ENCODE measurements at regions not wholly inside any gene's neighbourhood (a gene's known extent, or its start where the extent isn't known, plus 50 kb on each side); places are given as distances from the start of the nearest gene placed in this dataset.
"Not testable (repeated sequence)": the region's sequence is repeated elsewhere in the genome, so short reads cannot be mapped to it uniquely, and the experiment has no call there.

DNA sequence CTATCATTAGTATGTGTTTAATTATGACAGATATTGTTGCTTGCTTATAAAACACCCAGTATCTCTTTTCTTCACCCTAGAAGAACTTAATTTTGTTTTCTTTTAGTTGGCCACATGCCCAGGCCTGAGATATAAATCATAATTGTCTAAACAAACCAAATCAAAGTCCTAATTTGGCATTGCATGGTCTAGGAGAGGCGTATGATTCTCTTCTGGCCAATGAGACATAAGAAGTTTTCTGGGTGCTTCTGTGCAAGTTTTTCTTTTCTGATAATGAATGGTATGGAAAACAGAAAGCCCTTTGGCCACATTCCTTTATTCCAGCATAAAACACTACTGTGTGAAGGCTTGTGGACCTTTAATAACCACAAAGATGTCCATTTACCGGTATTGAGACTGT lies 192.9 kb upstream of the CTSO start:
- no peak for DNase-seq

DNA sequence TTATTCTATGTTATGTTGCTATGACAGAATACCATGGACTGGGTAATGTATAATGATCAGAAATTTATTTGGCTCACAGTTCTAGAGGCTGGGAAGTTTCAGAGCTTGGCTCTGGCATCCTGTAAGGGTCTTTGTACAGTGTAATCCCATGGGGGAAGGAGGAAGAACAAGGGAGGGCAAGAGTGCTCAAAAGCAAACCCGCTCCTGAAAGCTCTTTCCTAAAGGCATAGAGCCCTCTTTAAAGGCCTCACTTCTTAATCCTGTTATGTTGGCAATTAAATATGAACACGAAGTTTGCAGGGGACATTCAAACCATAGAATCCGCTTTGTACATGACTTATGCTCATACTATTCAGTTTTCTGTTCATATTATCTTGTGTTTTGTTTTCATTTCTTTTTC lies 191.3 kb upstream of the CTSO start:
- DNase-seq: no peak

DNA sequence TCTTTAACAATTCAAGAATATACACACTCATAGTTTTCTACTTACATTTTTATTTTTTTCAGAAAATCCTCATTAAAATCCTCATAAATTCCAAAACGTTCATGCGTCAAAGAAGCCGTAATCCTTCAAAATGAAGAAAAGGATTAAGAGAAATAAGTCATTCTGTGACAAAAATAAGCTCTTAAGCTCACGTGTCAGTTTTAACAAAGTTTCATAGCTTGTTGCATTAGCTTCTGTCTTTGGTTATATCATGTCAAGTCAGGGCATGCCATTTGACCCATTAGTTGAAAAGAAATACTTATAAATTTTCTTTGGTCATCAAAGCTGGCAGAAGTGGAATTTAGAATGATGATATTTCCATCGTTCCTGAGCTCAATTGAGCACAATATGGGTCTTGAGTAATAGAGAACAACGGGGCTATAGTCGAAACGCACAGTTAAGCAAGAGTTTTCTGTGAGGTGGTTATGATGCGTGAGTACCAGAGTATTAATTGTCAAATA lies 185.2 kb upstream of the CTSO start:
- DNase-seq: no peak

DNA sequence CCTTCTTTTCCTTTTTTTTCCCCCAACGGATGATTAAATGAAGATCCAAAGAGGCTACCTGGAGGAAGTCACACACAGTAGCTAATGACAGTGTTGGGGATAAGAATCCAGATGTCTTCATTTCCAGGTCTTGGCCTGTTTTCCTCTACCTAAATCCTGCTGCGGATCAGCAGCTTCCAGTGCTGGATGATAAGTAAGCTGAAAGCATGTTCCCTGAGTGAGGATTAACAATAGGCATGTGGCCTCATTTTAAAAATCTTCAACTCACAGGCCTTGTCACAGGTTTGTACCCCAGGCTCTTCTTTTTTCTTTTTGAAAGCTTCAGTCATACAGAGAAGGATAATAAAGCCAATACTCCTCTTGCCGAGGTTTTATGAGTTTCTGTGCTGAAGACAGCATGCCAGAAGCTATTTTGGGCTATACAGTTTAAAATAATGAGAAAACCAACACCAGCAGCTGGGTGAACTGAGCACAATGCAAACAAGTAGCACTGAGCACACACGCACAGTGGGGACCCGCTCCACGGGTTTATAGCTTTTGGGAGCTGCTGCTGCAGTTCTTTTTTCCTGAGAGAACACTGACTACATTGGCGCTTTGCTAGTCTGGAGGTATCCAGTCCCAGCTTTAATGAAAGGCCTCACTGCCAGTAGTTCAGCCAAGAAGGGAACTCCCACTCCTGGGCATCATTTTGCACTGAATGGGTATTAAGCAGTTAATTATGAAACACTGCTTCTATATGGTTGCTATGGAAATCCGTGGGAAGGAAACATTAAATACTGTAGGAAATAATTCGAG lies 184.2 kb upstream of the CTSO start:
- DNase-seq: no peak

DNA sequence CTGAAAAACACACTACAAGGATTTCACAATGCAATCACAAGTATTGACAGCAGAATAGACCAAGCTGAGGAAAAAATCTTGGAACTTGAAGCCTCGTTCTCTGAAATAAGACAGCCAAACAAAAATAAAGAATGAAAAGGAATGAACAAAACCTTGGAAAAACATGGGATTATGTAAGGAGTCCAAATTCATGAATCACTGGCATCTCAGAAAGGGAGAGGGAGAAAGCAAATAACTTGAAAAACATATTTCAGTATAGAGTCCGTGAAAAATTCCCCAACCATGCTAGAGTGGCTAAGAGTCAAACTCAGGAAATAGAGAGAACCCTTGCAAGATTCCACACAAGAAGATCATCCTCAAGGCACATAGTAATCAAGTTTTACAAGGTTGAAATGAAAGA lies 178.5 kb upstream of the CTSO start:
- DNase-seq: no peak

DNA sequence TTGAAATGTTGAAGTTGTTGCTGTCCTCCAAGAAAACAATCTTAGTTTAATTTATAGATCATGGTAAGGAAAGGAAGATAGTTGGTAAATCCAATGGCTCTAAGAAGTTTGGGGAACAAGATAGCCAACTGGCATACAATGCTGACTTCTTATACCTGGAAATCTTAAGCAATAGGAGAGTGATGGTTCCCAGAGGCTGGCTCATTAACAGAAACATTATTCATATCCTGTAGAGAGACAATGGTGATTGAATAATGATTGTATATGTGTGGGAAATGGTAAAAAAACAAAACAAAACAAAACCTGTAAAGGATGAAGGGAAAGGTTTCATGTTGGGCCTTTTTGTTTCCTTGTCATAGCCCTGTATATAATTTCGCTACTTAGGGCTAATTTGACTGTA lies 174.9 kb upstream of the CTSO start:
- DNase-seq: no peak

DNA sequence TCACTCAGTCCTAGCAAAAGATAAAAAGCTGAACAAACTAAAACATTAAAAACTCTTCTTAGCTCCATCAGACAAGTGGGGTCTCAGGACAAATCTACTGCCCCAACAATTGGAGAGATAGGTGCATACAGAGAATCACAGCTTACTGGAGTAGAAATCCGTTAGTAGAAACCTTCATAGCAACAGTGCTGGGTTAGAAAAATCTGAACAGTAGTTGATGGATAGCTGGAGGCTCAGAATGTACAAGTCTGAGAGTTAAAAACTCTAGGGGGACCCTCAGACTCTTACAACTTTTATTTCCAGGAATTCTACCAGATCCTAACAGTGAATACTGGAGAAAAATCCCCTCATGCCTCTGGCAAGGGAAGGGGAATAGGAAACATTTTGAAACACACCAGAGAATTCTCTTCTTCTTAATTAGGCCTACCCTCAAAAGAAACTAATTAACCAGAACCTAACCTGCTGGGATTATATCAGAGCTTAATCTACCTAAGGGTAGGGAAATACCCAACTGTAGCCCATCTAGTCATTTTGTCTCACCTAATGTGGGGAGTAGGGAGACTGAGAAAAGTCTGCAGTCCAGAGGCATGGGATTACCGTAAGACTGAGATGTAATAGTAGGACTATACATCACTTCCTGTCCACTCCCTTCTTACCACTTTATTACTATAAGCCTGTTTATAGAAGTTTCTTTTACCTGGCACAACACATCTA lies 165.0 kb upstream of the CTSO start:
- no peak for DNase-seq

DNA sequence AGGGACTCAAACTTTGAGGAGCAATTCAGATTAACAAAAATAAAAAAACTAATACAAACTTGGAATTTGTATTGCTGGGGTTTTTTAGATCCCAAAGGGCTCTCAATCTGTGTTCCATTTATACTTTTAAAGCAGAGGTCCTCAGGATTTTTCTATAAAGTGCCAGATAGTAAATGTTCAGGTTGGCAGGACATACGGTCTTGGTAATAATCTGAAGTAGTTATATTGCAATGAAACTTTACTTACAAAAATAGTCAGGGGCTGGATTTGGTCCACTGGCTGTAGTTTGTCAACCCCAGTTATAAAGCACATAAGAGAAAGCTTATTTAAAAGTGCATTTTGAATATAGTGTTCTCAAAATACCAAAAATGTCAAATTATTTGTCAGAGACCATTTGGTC lies 164.1 kb upstream of the CTSO start:
- DNase-seq: no peak

DNA sequence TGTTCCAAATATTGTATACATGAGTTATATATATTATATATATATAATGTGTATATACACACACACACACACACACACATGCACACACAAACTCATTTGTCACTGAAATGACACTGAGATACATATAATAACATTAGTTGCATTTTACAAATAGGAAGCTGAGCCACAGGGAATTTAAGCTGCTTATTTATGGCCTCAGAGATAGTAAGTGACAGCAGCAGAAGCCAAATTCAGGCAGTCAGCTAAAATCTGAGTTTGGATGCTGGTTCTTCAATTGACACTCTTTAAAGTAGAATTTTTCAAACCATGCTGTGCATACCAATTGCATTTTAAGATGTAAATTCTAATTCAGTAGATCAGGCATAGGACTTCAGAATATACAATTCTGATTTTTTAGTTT lies 163.3 kb upstream of the CTSO start:
- DNase-seq: no peak

DNA sequence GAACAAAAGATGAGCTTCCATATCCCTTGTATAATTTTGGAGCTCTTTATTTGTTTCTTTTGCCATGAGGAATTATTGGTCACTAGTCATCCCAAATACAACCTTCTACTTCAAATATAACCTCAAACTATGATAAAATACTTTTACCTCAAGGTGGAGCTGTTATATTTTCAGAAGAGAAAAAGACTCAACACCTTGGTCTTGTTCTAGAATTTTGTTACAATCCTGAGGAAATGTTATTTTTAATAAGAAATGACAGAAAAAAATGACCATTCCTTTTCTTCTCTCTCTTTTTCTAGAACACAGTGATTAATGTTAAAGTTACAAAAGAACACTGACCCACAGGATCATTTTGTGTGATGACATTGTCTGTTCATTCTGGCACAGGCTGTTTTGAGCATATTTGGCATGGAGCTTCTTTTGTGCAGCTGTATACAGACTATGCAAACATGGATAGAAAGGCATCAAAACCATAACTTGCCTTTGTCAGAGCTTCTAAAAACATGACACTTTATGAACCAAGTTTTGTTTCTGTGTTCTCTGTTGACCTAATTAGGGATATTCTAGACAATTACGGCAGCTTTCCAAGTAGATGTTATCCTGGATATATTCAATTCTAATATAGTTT lies 159.6 kb upstream of the CTSO start:
- DNase-seq: no peak

DNA sequence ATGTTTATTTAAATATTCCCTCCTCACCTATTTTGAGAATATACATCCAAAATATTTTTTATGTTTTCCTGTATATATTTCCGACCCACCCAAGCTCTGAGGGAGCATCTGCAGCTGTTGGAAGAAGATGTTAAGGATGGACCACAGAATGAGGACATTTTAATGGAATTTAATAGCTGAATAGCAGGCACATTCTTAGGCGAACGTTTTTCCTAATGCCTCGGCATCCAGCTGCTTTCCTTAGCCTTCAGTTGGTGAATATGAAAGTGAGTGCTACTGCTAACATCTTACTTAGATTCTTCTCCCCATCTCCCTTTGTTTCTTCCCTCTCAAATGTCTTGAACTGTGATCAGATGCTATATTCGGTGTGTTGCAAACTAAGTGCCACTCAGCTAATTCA lies 158.0 kb upstream of the CTSO start:
- no peak for DNase-seq

DNA sequence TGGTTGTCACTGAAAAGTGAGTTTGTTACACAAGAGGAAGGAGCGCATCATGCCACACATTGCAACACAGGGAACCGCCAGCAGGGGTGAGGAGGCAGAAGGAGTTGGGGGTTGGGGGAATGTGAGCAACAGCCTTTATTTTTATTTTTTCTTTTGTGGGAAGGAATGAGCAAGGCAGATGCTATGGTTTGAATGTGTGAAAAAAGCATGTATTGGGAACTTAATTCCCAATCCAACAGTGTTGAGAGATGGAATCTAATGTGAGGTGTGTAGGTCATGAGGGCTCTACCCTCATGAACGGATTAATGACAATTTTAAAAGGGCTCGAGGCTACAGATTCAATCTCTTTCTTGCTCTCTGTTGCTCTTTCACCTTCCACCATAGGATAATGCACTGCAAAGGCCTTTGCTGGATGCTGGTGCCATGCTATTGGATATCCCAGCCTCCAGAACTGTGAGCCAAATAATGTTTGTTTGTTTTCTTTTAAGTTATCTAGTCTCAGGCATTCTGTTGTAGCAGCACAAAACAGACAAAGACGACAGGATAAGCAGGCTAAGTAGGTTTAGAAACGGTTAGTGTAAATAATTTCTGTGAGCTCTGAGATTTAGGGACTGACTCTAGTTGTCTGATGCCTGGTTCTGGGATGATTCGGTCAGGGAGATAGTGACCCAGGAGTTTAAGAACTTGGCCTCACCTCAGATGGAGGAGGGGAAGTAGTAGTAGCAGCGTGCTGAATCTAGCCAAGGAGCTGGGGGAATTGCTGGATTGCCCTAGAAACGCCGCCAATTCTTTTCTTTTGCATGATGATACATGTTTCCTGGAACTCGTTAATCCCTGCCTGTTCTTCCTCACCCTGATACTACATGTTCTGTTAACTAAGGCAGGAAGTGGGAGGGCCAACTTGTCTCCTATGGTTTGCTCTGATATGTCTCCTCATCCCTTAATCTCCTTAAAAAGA lies 156.6 kb upstream of the CTSO start:
- no peak for DNase-seq

DNA sequence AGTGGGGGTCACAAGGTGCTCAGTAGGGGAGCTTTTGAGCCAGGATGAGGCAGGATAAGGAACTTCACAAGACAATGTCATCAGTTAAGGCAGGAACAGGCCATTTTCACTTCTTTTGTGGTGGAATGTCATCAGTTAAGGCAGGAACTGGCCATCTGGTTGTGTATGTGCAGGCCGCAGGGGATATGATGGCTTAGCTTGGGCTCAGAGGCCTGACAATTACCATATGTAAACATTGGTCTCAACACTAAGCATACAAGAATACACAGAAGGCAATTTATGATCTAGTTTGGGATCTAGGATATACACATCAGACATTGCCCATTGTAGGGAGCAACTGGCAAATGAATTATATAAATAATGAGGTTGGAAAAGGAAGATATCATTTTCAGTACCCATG lies 155.4 kb upstream of the CTSO start:
- DNase-seq: not testable (repeated sequence)

DNA sequence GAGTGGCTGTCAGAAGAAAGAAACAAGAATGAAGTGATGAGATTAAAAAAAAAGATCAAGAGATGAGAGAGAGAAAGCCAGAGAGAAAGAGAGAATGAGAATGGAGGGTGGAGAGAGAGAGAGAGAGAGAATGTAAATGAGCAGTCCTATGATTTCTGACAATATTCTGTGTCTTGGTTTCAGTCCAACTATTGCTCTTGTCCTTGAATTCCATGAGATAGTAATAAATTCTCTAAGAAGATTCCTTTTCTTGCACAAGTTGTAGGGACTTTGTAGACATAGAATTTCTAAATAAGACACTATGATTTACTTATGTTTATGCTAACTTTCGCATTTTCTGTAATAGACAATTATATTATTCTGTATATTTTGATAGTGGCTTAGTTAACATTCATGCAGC lies 149.6 kb upstream of the CTSO start:
- DNase-seq: no peak

DNA sequence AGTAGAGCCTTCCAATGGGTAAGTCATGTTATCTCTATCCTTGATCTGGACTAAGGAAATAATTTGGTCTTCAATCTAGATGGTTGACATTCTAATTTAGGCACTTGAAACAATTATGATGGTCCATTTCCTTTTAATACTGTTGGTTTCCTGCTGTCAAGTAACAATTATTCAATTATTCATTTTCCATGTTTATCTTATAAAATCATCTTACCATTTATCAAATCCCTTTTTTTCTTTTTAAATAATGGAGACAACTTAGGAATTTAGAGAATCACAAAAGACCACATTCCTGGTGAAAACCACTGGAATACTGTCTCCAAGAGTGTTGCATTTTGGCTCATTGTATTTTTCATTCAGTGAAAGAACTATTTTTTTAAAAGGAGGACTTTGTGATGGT lies 148.7 kb upstream of the CTSO start:
- no peak for DNase-seq

DNA sequence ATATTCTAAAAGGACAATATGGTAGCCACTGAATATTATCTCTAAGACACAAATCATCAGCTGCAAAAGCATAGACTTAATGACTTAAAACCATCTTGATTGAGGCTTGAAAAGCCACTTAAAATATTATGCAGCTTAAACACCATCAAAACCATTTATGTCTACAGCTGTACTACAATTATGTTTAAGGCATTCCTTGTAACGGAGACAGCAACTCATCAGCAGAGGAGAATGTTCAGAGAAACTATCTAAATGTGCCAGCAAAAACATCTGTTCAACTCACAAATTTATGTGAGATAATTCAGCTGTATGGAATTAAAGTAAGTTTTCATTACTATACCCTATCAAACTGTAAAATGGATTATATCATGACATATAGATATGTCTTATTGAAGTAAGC lies 147.9 kb upstream of the CTSO start:
- no peak for DNase-seq

DNA sequence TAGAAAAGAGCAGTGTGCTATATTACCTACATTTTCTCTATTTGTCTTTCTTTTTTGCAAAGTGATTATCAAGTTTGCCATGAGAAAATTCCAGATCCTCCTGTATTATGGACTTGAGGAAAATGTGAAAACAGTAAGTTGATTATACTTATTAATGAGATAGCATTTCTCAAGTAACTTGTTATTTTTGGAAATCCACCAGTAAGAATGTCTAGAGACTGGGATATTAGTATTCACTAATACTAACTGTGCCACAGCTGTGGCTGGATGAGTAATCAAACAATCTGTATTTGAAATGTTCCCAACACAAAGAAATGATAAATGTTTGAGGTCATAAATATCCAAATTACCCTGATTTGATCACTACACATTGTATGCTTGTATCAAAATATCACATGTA lies 147.0 kb upstream of the CTSO start:
- no peak for DNase-seq

DNA sequence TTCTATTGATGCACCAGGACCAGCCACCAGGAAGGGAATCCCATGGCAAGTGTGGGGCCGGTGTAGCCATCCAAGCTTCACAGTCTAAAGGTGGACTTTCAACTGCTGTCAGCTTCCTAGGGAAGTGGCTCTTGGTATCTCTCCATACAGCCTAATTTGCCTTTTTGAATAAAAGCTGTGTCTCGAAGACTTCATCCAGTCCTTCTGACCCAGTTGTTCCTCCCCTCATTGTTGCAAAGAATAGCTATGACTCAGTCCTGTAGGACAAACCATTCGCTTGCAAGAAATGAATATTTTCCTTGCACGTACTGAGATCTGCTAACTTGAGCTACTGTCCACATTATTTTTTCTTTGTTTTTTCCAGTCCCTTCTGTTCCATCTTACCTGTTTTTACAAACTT lies 145.1 kb upstream of the CTSO start:
- no peak for DNase-seq

DNA sequence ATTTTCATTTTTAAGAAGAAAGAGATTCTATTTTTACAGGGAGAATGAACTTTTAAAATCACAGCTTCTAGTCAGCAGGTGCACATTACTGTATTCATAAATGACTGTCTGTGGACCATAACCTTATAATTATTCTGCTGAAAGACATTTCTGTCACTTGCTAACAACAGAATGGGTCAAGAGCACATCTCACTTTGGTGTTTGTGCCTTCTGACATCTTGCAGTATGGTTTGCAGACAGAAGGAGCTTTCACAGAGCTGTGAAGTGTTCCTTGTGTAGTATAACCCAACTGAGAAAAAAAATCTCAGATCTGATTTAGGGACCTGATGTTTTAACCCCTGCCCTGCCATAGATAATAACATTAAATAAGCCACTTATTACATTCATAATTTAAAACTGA lies 131.4 kb upstream of the CTSO start:
- no peak for DNase-seq

DNA sequence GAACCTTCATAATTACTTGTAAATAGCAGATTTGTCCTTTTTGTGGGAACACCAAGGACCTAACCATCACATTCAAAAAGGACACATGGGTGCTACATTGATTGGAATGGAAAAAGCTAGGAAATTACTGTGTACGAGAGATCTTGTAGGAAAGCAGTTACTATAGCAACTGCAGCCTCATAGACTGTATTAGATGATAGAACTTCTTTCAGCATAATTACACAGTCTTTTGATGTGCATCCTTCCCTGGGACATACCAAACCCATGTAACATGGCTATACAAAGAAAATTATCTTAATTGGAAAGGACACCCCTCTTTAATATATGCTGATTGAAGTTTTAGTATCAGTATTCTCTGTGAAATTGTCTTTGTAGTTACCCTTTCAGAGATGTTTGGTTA lies 130.7 kb upstream of the CTSO start:
- DNase-seq: no peak

DNA sequence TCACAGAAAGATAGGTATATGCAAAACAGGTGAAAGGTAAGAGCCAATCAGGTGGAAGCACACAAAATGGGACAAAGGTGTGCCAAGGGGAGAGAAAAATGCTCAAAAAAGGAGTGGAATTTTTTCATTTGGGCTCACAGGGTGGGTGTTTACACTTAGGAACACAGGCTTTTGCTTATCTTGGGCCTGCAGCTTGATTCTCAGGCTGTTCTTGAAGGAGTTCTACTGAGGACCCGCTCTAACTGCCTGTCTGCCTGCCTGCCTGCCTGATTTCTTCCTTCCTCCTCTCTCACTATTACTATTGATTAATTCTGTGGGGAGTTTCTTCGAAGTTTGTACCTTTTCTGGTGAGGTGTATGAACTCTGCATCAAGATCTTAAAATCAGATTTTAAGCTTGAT lies 120.3 kb upstream of the CTSO start:
- no peak for DNase-seq

DNA sequence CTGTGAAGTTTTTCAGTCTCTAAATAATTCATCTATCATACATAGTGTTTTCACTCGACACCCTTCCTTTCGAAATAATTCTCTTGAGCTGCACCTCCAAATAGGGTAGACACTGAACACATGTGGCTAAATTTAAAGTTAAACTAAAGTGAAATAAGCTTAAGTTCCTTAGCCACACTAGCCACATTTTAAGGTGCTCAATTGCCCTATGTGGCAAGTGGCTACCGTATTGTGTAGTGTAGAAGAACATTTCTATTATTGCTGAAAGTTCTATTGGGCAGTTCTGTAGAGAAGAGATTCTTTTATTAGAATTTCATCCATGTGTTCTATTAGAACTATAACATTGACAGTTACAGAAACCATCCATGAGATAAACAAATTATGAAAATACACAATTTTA lies 107.0 kb upstream of the CTSO start:
- DNase-seq: no peak

DNA sequence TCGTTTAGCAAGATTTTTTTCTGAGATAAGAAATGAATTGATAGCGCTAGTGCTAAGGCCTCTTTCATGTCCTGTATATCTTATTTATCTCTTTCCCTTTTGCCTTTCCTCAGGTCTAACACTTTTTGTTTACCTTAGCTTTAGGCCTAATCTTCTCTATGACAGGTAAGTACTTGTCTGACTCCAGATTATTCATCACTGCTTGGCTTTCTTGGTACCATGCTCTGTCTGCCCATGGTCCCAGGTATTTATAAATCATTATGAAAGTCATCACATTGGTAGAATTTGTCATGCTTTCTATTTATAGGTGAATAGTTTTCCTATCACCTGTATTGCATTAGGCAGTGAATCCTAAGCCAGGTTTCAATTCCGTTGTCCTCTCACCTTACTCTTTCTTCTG lies 99.5 kb upstream of the CTSO start:
- no peak for DNase-seq

Measured in NCI-H226 (cell line).